22Rv1 (cell line): ENCODE measurements at regions not wholly inside any gene's neighbourhood (a gene's known extent, or its start where the extent isn't known, plus 50 kb on each side); places are given as distances from the start of the nearest gene placed in this dataset.

Experiments used
- ZFX ChIP-seq: fragments of 450-650 bp; IDR thresholded peaks from 2 replicates; pipeline ENCODE4 v1.6.1; 2017; ENCODE audit warnings: antibody characterized with exemption, borderline replicate concordance
- TF ChIP-seq, protein P1 (sequence below): fragments of 450-650 bp; IDR thresholded peaks from 2 replicates; pipeline ENCODE4 v1.5.1; 2017; ENCODE audit warnings: mild to moderate bottlenecking

GRCh38 chr14:76617440-76617839 is 143.8 kb upstream of the VASH1 start:
- TF ChIP-seq, protein P1, sequence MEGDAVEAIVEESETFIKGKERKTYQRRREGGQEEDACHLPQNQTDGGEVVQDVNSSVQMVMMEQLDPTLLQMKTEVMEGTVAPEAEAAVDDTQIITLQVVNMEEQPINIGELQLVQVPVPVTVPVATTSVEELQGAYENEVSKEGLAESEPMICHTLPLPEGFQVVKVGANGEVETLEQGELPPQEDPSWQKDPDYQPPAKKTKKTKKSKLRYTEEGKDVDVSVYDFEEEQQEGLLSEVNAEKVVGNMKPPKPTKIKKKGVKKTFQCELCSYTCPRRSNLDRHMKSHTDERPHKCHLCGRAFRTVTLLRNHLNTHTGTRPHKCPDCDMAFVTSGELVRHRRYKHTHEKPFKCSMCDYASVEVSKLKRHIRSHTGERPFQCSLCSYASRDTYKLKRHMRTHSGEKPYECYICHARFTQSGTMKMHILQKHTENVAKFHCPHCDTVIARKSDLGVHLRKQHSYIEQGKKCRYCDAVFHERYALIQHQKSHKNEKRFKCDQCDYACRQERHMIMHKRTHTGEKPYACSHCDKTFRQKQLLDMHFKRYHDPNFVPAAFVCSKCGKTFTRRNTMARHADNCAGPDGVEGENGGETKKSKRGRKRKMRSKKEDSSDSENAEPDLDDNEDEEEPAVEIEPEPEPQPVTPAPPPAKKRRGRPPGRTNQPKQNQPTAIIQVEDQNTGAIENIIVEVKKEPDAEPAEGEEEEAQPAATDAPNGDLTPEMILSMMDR, result no peak
- TF ChIP-seq ZFX, result no peak
